ENCODE measurements at regions not wholly inside any gene's neighbourhood (a gene's known extent, or its start where the extent isn't known, plus 50 kb on each side); places are given as distances from the start of the nearest gene placed in this dataset.

- TF ChIP-seq CREB1 (IDR thresholded peaks at IDR 0.05; ENCODE audit: low read depth): no peak
- TF ChIP-seq USF1 (IDR thresholded peaks at IDR 0.05): no peak
- TF ChIP-seq TAF1 (IDR thresholded peaks at IDR 0.05; ENCODE audit: low read depth): no peak
- TF ChIP-seq RAD21 (IDR thresholded peaks at IDR 0.05; ENCODE audit: low read depth): no peak
- no peak for TF ChIP-seq ZBTB7A (IDR thresholded peaks at IDR 0.05; ENCODE audit: low read depth)
- TF ChIP-seq MAX (IDR thresholded peaks at IDR 0.05): no peak
- no peak for TF ChIP-seq YY1 (IDR thresholded peaks at IDR 0.05; ENCODE audit: low read depth)
- TF ChIP-seq NFIC (IDR thresholded peaks at IDR 0.05): no peak
- no peak for TF ChIP-seq FOXM1 (IDR thresholded peaks at IDR 0.05; ENCODE audit: borderline replicate concordance, low read depth)
- TF ChIP-seq EP300 (IDR thresholded peaks at IDR 0.05; ENCODE audit: borderline replicate concordance): no peak
- TF ChIP-seq REST (IDR thresholded peaks at IDR 0.05; ENCODE audit: low read depth): no peak
These were observed 134.7 kb upstream of the CRY1 start for GRCh38 chr12:107228076-107228475.

- TF ChIP-seq FOXM1 (IDR thresholded peaks at IDR 0.05; ENCODE audit: borderline replicate concordance, low read depth): no peak
These were observed 136.5 kb upstream of the CRY1 start for GRCh38 chr12:107229827-107230226.

- no peak for TF ChIP-seq MAX (IDR thresholded peaks at IDR 0.05)
- no peak for TF ChIP-seq EP300 (IDR thresholded peaks at IDR 0.05; ENCODE audit: borderline replicate concordance)
- TF ChIP-seq CREB1 (IDR thresholded peaks at IDR 0.05; ENCODE audit: low read depth): no peak
- TF ChIP-seq USF1 (IDR thresholded peaks at IDR 0.05): no peak
- TF ChIP-seq NFIC (IDR thresholded peaks at IDR 0.05): no peak
- no peak for TF ChIP-seq EGR1 (IDR thresholded peaks at IDR 0.05)
- TF ChIP-seq TCF12 (IDR thresholded peaks at IDR 0.05; ENCODE audit: low read depth): no peak
- TF ChIP-seq RAD21 (IDR thresholded peaks at IDR 0.05; ENCODE audit: low read depth): no peak
These were observed 138.0 kb upstream of the CRY1 start for GRCh38 chr12:107231303-107231702.

GRCh38 chr12:107233551-107233950, 140.2 kb upstream of the CRY1 start:
- TF ChIP-seq EGR1 (IDR thresholded peaks at IDR 0.05) (no peak), NFIC (IDR thresholded peaks at IDR 0.05) (no peak), CREB1 (IDR thresholded peaks at IDR 0.05; ENCODE audit: low read depth) (no peak), USF1 (IDR thresholded peaks at IDR 0.05) (no peak), REST (IDR thresholded peaks at IDR 0.05; ENCODE audit: low read depth) (no peak), YY1 (IDR thresholded peaks at IDR 0.05; ENCODE audit: low read depth) (no peak), ZBTB7A (IDR thresholded peaks at IDR 0.05; ENCODE audit: low read depth) (no peak), EP300 (IDR thresholded peaks at IDR 0.05; ENCODE audit: borderline replicate concordance) (no peak), FOXM1 (IDR thresholded peaks at IDR 0.05; ENCODE audit: borderline replicate concordance, low read depth) (no peak), TCF12 (IDR thresholded peaks at IDR 0.05; ENCODE audit: low read depth) (no peak), CEBPB (IDR thresholded peaks at IDR 0.05) (no peak), TEAD4 (IDR thresholded peaks at IDR 0.05) (no peak), MAX (IDR thresholded peaks at IDR 0.05) (no peak), TAF1 (IDR thresholded peaks at IDR 0.05; ENCODE audit: low read depth) (no peak), RAD21 (IDR thresholded peaks at IDR 0.05; ENCODE audit: low read depth) (no peak)

GRCh38 chr12:107235600-107235999, 142.3 kb upstream of the CRY1 start:
- TF ChIP-seq MAX (IDR thresholded peaks at IDR 0.05): no peak
- no peak for TF ChIP-seq REST (IDR thresholded peaks at IDR 0.05; ENCODE audit: low read depth)

Measured in Ishikawa (cell line).